ENCODE measurements at regions not wholly inside any gene's neighbourhood (a gene's known extent, or its start where the extent isn't known, plus 50 kb on each side); places are given as distances from the start of the nearest gene placed in this dataset.

GRCh38 chr9:90127923-90128322, 514.7 kb downstream of the DIRAS2 start:
- TF ChIP-seq CTCF (IDR thresholded peaks at IDR 0.05 in 2 of 3, conservative IDR thresholded peaks at IDR 0.05 in 1 of 3; ENCODE audit: borderline replicate concordance in 1 of 3, insufficient read depth in 1 of 3, low read depth in 2 of 3, low read length in 2 of 3) (no peak), CEBPB (IDR thresholded peaks at IDR 0.05; ENCODE audit: low read depth) (no peak), POLR2AphosphoS5 (IDR thresholded peaks at IDR 0.05; ENCODE audit: low read depth, low read length) (no peak), POLR2A (IDR thresholded peaks at IDR 0.05; ENCODE audit: borderline replicate concordance, extremely low read depth, insufficient read depth, insufficient read length) (no peak), EZH2 (IDR thresholded peaks at IDR 0.05) (no peak), SIN3A (IDR thresholded peaks at IDR 0.05; ENCODE audit: low read depth) (no peak), YY1 (IDR thresholded peaks at IDR 0.05; ENCODE audit: extremely low read depth, insufficient replicate concordance, low read depth, low read length) (no peak), RAD21 (IDR thresholded peaks at IDR 0.05; ENCODE audit: low read depth) (no peak), SRF (IDR thresholded peaks at IDR 0.05; ENCODE audit: low read depth) (no peak), REST (IDR thresholded peaks at IDR 0.05; ENCODE audit: low read depth) (no peak), EZH2phosphoT487 (IDR thresholded peaks at IDR 0.05; ENCODE audit: borderline replicate concordance) (no peak)
